Liver (tissue), 7 donors: ENCODE measurements at regions not wholly inside any gene's neighbourhood (a gene's known extent, or its start where the extent isn't known, plus 50 kb on each side); places are given as distances from the start of the nearest gene placed in this dataset.
A peak's percentile ranks its signal among the peaks of the same experiment; 100 is the strongest.

ENCODE experiments used
- DNase-seq: peaks from one replicate; pipeline ENCODE4 v3.0.0-alpha.2; 2017; ENCODE audit warnings: low spot score
- H3K27ac ChIP-seq, 2 donors: one replicate each; pipeline ENCODE4 v1.7.0; 2013; ENCODE audit warnings: inconsistent platforms in 2 of 2, low read length in 2 of 2, control low read depth in 1 of 2, low read depth in 1 of 2, mild to moderate bottlenecking in 1 of 2
- H3K27me3 ChIP-seq, 4 donors: one replicate each; pipeline versions ENCODE4 v1.6.1 to v1.7.0; 2013; ENCODE audit warnings: low read length in 3 of 4, inconsistent platforms in 1 of 4, mild to moderate bottlenecking in 1 of 4, moderate library complexity in 1 of 4; ENCODE audit not compliant: control insufficient read depth in 4 of 4, insufficient read depth in 4 of 4
- H3K36me3 ChIP-seq, 4 donors: one replicate each; pipeline versions ENCODE4 v1.6.1 to v1.7.0; 2013; ENCODE audit warnings: low read length in 3 of 4, mild to moderate bottlenecking in 3 of 4, low read depth in 1 of 4, moderate library complexity in 1 of 4; ENCODE audit not compliant: control insufficient read depth in 4 of 4, insufficient read depth in 3 of 4
- H3K4me1 ChIP-seq, 4 donors: one replicate each; pipeline versions ENCODE4 v1.6.1 to v1.7.0; 2013; ENCODE audit warnings: low read length in 3 of 4, mild to moderate bottlenecking in 3 of 4, moderate library complexity in 1 of 4; ENCODE audit not compliant: control insufficient read depth in 4 of 4, insufficient read depth in 4 of 4
- H3K4me3 ChIP-seq, 3 donors: one replicate each; pipeline versions ENCODE4 v1.6.1 to v1.7.0; 2013; ENCODE audit warnings: low read length in 3 of 3, control low read depth in 1 of 3, low read depth in 1 of 3, mild to moderate bottlenecking in 1 of 3
- H3K9ac ChIP-seq, 2 donors: one replicate each; pipeline ENCODE4 v1.7.0; 2013; ENCODE audit warnings: low read length in 2 of 2, mild to moderate bottlenecking in 2 of 2, moderate library complexity in 2 of 2, control low read depth in 1 of 2, low read depth in 1 of 2
- H3K9me3 ChIP-seq, 4 donors: one replicate each; pipeline versions ENCODE4 v1.6.1 to v1.7.0; 2013; ENCODE audit warnings: low read length in 3 of 4; ENCODE audit not compliant: control insufficient read depth in 4 of 4
- ATF3 ChIP-seq: IDR thresholded peaks from 2 replicates; pipeline ENCODE4 v1.6.1; 2016; ENCODE audit warnings: antibody characterized with exemption
- EGR1 ChIP-seq, 2 donors: IDR thresholded peaks; 2 replicates each; pipeline ENCODE4 v1.6.1; 2016 to 2018; ENCODE audit warnings: antibody characterized with exemption in 2 of 2, low read depth in 2 of 2
- FOXA2 ChIP-seq: IDR thresholded peaks from 2 replicates; pipeline ENCODE4 v1.6.1; 2016; ENCODE audit warnings: antibody characterized with exemption
- GABPA ChIP-seq, 2 donors: IDR thresholded peaks in 1 of 2; conservative IDR thresholded peaks in 1 of 2; 2 replicates each; pipeline ENCODE4 v1.6.1; 2016; ENCODE audit warnings: antibody characterized with exemption in 2 of 2, mild to moderate bottlenecking in 1 of 2, moderate library complexity in 1 of 2
- HNF4A ChIP-seq, 2 donors: conservative IDR thresholded peaks; 2 replicates each; pipeline ENCODE4 v1.6.1; 2016; ENCODE audit warnings: antibody characterized with exemption in 2 of 2, mild to moderate bottlenecking in 2 of 2
- HNF4G ChIP-seq: IDR thresholded peaks from 2 replicates; pipeline ENCODE4 v1.6.1; 2016; ENCODE audit warnings: antibody characterized with exemption
- MAX ChIP-seq: IDR thresholded peaks from 2 replicates; pipeline ENCODE4 v1.6.1; 2016; ENCODE audit warnings: antibody characterized with exemption
- RAD21 ChIP-seq, 2 donors: IDR thresholded peaks; 2 replicates each; pipeline ENCODE4 v1.6.1; 2016; ENCODE audit warnings: antibody characterized with exemption in 2 of 2, mild to moderate bottlenecking in 2 of 2
- REST ChIP-seq: IDR thresholded peaks from 2 replicates; pipeline ENCODE4 v1.6.1; 2016; ENCODE audit warnings: antibody characterized with exemption, mild to moderate bottlenecking
- RXRA ChIP-seq, 2 donors: IDR thresholded peaks; 2 replicates each; pipeline ENCODE4 v1.6.1; 2017 to 2018; ENCODE audit warnings: antibody characterized with exemption in 2 of 2, mild to moderate bottlenecking in 1 of 2
- TAF1 ChIP-seq: conservative IDR thresholded peaks from 2 replicates; pipeline ENCODE4 v1.6.1; 2016; ENCODE audit warnings: antibody characterized with exemption, mild to moderate bottlenecking
- YY1 ChIP-seq: IDR thresholded peaks from 2 replicates; pipeline ENCODE4 v1.6.1; 2016; ENCODE audit warnings: antibody characterized with exemption, mild to moderate bottlenecking
- ZBTB33 ChIP-seq: IDR thresholded peaks from 2 replicates; pipeline ENCODE4 v1.6.1; 2016; ENCODE audit warnings: antibody characterized with exemption
- WGBS: extraction: QIAGEN DNeasy Blood & Tissue Kit; methylation state at CpG from one replicate; pipeline ENCODE4 v1.1.7; 2013; 5-methylcytosine and 5-hydroxymethylcytosine counted together
- donor health status: healthy.
- donor health status: healthy.
- donor health status: healthy.
- donor health status: healthy.

GRCh38 chr15:85973584-85974347 lies 105.9 kb upstream of the AGBL1 start:
- H3K27ac ChIP-seq: peak overlapping the region; percentile 10 to 34
- WGBS: 72% methylated on average over 8 of the region's 8 CpGs

More at GRCh38 chr15:85973584-85974347, 105.9 kb upstream of the AGBL1 start:
- Histone ChIP-seq H3K9ac (no peak overlapping the region), H3K4me1 (peaks cover 0 to 18% (median 7%) of the 10 kb centered on the region in 4 donors), H3K36me3 (no peaks in the 10 kb centered on the region), H3K27me3 (no peaks in the 10 kb centered on the region), H3K9me3 (no peaks in the 10 kb centered on the region), H3K4me3 (no peak overlapping the region)
- no peak for TF ChIP-seq GABPA (IDR thresholded peaks at IDR 0.05 in 1 of 2, conservative IDR thresholded peaks at IDR 0.05 in 1 of 2)
- TF ChIP-seq YY1: no peak
- no peak for TF ChIP-seq RAD21 (IDR thresholded peaks at IDR 0.05)
- no peak for TF ChIP-seq REST
- no peak for TF ChIP-seq ATF3
- no peak for TF ChIP-seq EGR1 (IDR thresholded peaks at IDR 0.05; ENCODE audit: low read depth in 2 of 2)
- TF ChIP-seq HNF4A (conservative IDR thresholded peaks at IDR 0.05): no peak
- TF ChIP-seq MAX: no peak
- TF ChIP-seq RXRA (IDR thresholded peaks at IDR 0.05): no peak
- TF ChIP-seq TAF1: no peak
- TF ChIP-seq HNF4G: no peak
- TF ChIP-seq FOXA2: no peak
- no peak for TF ChIP-seq ZBTB33
- no peak for DNase-seq
